ENCODE measurements at regions not wholly inside any gene's neighbourhood (a gene's known extent, or its start where the extent isn't known, plus 50 kb on each side); places are given as distances from the start of the nearest gene placed in this dataset.

- no peak for DNase-seq (ENCODE audit: low spot score in 2 of 2)
- TF ChIP-seq POLR2A (IDR thresholded peaks at IDR 0.05) (no peak), CTCF (IDR thresholded peaks at IDR 0.05) (no peak)
- H3K4me3 ChIP-seq (ENCODE audit: low read depth, poor library complexity, severe bottlenecking): no peak overlapping the region
- WGBS, 2 donors: 76 to 77% methylated on average over 5 of the region's 5 CpGs
- intact Hi-C loops (cut with DNase I; ENCODE audit: low total_unique reads): no loop called here
Observed at GRCh38 chr1:189021577-189021976, 1456.1 kb downstream of the BRINP3 start.

- DNase-seq (ENCODE audit: low spot score in 2 of 2): no peak
- intact Hi-C loops (cut with DNase I; ENCODE audit: low total_unique reads): no loop called here
- WGBS, 2 donors: 84 to 86% methylated on average over 4 of the region's 4 CpGs
Observed at GRCh38 chr1:189022015-189022414, 1455.6 kb downstream of the BRINP3 start.

GRCh38 chr1:189027512-189027911 lies 1450.2 kb downstream of the BRINP3 start:
- WGBS, 2 donors: 76 to 81% methylated on average over 5 of the region's 5 CpGs
- TF ChIP-seq POLR2A (IDR thresholded peaks at IDR 0.05): no peak
- no peak for TF ChIP-seq CTCF (IDR thresholded peaks at IDR 0.05)
- DNase-seq (ENCODE audit: low spot score in 2 of 2): no peak
- intact Hi-C loops (cut with DNase I; ENCODE audit: low total_unique reads): no loop called here
- H3K4me3 ChIP-seq (ENCODE audit: low read depth, poor library complexity, severe bottlenecking): no peak overlapping the region

More at GRCh38 chr1:189022015-189022414, 1455.6 kb downstream of the BRINP3 start:
- H3K4me3 ChIP-seq (ENCODE audit: low read depth, poor library complexity, severe bottlenecking): no peak overlapping the region
- TF ChIP-seq POLR2A (IDR thresholded peaks at IDR 0.05): no peak
- no peak for TF ChIP-seq CTCF (IDR thresholded peaks at IDR 0.05)

- intact Hi-C loops (cut with DNase I; ENCODE audit: low total_unique reads): no loop called here
- DNase-seq (ENCODE audit: low spot score in 2 of 2): no peak
- TF ChIP-seq POLR2A (IDR thresholded peaks at IDR 0.05) (no peak), CTCF (IDR thresholded peaks at IDR 0.05) (no peak)
Observed at GRCh38 chr1:189033169-189033568, 1444.5 kb downstream of the BRINP3 start.

GRCh38 chr1:189036628-189037027 lies 1441.0 kb downstream of the BRINP3 start:
- DNase-seq (ENCODE audit: low spot score in 2 of 2): no peak
- intact Hi-C loops (cut with DNase I; ENCODE audit: low total_unique reads): no loop called here
- H3K4me3 ChIP-seq (ENCODE audit: low read depth, poor library complexity, severe bottlenecking): no peak overlapping the region
- TF ChIP-seq CTCF (IDR thresholded peaks at IDR 0.05) (no peak), POLR2A (IDR thresholded peaks at IDR 0.05) (no peak)
- WGBS, 2 donors: 69 to 81% methylated on average over 3 of the region's 3 CpGs

More at GRCh38 chr1:189033169-189033568, 1444.5 kb downstream of the BRINP3 start:
- no peak overlapping the region for H3K4me3 ChIP-seq (ENCODE audit: low read depth, poor library complexity, severe bottlenecking)

- intact Hi-C loops (cut with DNase I; ENCODE audit: low total_unique reads): no loop called here
- no peak overlapping the region for H3K4me3 ChIP-seq (ENCODE audit: low read depth, poor library complexity, severe bottlenecking)
- TF ChIP-seq CTCF (IDR thresholded peaks at IDR 0.05) (no peak), POLR2A (IDR thresholded peaks at IDR 0.05) (no peak)
- no peak for DNase-seq (ENCODE audit: low spot score in 2 of 2)
- WGBS, 2 donors: 36 to 50% methylated on average over 2 of the region's 2 CpGs
Observed at GRCh38 chr1:189046127-189046526, 1431.5 kb downstream of the BRINP3 start.
